AG20443 (cell line): ENCODE measurements at regions not wholly inside any gene's neighbourhood (a gene's known extent, or its start where the extent isn't known, plus 50 kb on each side); places are given as distances from the start of the nearest gene placed in this dataset.

Experiments used
- DNase-seq: peaks from one replicate; pipeline ENCODE4 v3.0.0; 2012; ENCODE audit warnings: low spot score, mixed read lengths

DNA sequence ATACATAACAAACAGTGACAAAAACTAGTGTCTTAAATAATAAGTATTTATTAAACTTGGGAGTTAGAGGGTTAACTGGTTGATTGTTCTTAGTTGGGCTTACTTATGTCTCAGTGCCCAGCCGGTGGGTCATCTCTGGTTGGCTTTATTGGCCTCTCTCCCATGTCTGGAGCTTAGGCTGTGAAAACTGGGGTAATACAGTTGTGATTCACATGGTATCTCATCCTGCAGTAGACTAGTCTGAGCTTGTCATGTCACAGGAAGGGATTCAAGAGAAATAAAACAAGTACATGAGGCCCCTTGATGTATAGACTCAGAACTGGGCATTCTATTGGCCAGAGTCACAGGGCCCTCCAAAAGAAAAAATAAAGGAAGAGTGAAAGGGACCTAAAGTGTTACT is 466.4 kb upstream of the SMC2 start:
- no peak for DNase-seq

DNA sequence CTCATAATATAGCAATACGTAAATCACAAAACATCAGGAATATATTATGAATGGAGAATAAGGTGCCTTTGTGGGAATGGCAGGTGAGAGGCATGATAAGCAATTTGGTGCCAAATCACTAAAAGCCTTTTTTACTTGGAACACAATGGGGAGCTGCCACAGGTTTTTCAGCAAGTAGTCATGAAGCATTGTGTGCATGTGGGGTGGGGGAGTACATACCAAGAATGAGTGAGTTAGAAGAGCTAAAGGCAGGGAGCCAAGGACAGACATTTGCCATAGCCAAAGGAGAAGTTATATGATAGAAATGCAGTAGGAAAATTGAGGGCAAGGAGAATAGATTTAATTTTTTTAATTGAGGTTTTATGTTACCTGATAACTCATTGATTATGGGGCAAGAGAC is 445.0 kb upstream of the SMC2 start:
- DNase-seq = no peak

DNA sequence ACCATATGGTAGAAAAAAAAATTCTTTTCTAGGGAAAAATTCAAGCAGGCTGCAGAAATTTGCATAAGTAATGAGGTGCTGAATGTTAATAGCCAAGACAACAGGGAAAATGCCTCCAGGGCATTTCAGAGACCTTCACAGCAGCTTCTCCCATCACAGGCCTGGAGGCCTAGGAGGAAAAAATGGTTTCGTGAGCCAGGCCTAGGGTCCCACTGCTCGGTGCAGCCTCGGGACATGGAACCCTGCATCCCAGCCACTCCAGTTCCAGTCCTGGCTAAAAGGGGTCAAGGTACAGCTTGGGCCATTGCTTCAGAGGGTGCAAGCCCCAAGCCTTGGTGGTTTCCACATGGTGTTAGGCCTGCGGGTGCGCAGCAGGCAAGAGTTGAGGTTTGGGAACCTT is 436.0 kb upstream of the SMC2 start:
- DNase-seq = no peak

DNA sequence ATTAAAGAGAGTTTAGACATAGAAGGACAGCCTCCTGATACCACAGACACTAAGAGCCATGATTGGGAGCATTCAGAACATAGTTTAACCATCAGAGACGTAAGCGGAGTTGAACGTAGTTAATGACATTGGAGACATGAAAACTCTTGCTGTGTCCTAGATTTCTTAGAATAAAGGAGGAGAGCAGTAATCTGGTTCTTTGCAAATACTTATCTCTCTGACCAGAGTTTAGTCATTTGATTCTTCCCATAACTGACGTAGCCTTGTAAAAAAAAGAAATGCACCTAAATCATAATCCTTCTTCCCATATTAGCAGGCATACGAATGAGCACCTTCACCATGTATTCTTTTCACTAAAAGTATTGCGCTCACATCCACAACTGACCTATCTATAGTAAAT is 433.3 kb upstream of the SMC2 start:
- DNase-seq = no peak

DNA sequence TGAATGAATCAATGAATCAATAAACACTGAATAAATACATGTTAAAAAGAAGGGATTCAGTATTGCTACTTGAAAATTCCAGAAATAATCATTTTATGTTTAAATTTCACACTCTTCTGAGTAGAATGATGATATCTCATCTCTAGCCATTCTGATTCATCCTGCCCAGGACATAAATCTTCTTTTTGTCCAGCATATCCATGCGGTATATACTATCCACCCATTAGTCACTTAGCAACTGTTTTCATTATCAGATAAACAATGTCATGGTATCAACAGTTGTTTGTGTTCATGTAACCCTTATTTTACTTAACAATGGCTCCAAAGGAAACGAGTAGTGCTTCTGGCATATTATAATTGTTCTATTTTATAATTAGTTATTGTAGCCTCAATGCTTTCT is 432.4 kb upstream of the SMC2 start:
- DNase-seq = no peak

DNA sequence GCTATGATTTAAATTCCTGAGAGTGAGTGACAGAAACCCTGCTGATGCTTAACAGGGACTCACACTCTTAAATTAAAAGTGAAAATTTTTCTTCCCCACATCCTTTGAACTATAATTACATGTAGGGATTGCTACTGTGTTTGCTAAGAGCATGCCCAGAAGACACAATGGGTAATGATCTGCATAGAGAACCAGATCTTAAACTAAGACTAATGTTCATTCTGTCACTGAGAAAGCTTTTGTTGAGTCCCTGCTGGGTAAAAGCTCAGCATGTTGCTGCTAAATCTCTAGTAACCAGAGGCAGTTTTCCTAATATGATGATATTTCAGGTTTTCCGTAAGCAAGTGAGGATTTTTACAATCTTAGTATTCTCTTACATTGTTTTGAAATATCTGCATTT is 424.8 kb upstream of the SMC2 start:
- DNase-seq = no peak

DNA sequence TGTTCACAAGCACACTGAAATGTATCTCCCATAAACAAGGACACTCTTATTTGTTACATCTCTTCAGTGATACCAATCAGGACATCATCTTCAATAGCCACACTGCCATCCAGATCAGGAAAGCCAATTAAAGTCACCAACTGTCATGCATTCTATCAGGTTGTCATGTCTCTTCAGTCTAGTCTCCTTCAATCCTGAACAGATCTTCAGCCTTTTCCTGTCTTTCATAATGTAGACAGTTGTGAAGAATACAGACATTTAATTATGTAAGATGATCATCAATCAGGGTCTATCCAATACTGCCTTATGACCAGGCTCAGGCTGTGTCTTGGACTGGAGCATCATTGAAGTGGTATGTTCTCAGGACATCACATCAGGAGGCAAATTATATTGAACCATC is 419.8 kb upstream of the SMC2 start:
- DNase-seq = no peak

DNA sequence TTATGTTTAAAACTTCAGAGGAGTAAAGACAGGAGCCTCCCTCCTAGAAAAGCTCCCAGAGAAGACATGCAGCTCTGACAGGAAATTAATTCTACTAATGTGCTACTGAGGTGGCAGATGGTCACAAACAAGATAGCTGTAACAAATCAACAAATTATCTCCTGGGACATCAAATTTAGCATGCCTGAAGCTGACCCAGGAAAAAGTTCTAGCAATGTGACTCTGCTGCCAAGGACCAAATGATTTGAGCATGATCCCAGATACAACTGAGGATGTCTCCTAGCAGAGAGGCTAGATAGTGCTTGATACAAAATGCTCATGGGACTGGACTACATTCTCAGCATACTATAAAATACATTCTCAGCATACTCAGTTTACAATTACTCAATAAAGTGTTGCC is 413.5 kb upstream of the SMC2 start:
- no peak for DNase-seq

DNA sequence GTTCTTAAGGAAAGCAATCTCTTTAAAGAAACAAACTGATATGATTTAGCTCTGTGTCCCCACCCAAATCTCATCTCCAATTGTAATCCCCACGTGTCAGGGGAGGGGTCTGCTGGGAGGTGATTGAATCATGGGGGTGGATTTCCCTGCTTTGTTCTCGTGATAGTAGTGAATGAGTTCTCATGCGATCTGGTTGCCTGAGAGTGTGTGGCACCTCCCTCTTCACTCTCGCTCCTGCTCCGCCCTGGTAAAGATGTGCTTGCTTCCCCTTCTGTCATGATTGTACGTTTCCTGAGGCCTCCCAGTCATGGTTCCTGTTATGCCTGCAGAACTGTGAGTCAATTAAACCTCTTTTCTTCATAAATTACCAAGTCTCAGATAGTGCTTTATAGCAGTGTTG is 412.7 kb upstream of the SMC2 start:
- DNase-seq = no peak

DNA sequence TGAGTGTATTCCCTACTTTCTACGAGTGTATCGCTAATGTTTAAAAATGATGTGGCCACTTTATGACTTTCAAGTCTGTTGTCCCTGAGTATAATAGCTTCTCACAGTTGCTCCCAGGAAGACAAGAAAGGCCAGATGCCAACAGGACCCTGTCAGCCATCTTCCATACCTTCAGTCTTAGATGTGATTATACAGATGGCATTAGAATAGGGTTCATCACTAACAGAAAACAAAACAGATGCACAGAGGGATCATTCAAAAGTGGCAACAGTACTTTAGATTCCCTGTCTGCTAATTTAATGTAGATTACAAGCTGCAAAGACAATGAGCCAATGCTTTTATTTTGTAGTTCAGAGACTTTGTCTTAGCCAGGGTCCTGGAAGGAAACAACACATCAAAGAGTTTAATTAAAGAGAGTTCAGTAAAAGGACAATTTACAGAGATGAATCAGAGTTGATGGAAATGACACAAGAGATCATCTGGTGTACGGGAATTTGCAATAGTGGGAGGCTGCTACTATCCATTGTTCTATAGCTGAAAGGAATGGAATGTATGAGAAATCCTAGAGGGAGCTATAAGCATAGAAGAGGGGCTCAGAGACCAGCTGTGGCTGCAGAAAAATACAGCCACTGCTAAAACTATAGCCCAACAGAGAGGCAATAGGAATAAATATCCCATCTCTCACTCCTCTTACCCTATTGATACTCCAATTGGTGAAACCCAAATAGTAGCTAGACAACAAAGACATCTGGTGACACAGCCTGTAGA is 393.7 kb upstream of the SMC2 start:
- no peak for DNase-seq

DNA sequence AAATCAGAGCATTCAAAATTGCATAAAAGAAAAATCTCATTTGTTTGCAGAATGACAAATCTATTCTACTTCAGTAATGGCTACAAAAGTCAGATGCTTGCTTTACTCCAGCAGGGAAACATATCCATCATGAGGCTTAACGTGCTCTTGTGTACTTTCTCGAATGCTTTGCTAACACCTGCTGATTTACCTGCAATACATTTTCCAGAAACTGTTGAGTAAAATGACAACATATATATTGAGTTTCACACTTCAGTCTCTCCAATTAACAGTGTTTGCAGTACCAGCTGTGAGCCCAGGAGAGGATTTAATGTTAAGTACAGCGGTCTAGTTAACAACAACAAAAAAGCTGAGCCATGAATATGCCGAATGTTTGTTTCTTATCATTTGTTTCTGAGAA is 391.5 kb upstream of the SMC2 start:
- DNase-seq = no peak

DNA sequence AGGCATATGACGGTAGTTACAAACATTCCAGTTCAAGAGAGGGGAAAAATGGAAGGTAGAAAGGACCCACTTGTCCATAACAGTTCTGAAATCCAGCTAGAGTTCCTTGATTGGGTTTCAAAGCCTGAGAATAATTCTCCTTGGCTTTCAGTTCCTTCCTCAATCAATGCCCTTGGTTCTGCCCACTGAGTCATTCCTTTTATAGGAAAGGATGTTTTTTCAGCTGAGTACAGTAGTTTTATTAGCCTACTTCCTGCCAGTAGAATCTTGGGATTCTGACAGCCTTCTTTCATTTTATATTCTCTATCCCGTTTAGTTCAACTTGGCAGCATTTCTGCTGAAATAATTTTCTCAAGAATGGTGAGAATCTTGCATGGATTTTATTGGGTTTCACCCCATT is 386.9 kb upstream of the SMC2 start:
- DNase-seq = no peak

DNA sequence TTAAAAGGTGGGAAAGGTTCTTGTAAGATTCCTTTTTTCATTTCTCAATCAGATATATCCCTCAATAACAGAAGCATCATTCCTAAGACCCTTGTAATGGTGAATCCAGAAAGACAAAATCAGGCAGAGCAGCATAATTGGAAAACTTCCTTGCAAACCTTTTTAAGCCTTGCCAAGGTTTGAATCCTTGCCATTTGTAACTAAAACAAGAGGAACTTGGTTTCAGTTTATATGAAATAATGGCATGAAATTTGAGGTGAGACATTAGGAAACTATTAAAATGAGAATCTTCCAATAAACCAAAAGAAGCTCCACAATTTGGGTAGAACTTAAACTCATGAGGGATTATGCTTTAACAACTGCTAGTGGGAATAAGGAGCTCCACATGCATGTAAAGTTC is 384.7 kb upstream of the SMC2 start:
- no peak for DNase-seq

DNA sequence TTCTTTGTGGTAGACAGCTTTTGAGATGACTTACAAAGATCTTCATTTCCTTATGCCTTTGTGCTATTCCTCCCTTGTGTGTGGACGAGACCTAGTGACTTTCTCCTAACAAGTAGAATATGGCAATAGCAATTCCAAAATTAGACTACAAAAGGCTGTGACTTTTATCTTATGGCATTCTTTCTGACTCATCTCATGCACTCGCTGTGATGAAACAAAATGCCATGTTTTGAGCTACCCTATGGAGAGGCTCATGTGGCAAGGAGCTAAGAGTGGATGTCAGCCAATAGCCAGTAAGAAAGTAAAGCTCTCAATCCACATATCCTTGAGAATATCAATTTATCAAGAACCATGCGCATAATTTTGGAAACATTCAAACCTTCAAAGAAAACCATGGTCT is 380.5 kb upstream of the SMC2 start:
- DNase-seq = no peak

DNA sequence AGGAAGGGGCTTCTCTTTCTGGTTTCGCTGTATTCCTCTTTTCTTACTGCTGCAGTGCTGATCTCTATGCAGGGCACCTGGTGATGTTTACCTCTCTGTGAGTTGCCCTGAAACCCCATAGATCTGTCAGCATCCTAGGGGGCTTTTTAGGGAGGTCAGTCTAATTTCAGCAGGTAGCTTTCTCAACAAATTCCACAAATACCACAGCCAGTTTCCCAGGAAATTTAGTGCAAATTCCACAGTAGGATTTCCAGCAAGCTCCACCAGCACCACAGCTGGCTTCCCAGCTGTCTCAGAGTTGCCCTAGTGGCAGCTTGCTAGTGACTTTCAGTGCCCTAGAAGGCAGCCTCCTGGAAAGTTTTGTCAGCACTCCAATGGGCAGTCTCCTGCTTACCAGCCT is 379.1 kb upstream of the SMC2 start:
- DNase-seq = no peak

DNA sequence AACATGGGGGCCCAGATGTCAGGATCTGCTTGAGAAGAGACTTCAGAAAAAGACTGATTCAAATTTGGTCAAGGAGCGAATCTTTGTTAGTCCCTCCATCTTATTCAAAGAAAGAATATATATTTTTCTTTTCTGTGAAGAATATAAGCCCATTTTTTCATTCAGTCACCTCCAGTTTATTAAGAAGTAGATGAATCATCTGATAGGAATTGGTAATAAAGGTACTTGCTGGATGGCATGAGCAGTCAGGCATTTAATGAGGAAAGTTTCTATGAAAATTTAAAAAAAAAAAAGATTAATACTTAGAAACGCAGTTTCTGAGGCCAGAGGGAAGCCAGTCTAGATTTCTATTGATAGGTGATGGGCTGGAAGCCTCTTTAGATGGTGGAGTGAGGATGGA is 373.1 kb upstream of the SMC2 start:
- DNase-seq = no peak

DNA sequence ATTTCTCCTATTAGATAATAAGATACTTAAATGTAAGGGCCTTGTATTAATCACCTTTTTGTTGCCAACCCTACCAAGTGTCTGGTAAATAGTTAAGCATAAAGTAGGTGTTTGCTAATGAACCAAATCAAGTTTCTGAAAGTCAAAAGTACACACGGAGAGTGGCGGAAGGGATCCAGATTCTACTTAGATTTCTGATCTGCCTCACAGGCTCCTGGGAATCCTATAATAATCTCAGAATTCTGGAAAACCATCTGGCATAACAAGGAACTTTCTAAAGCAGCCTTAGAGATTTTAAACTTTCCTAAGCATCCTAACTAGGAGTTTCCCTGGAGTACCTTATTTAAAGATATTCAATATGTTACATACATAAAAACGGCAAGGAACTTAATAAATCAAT is 363.2 kb upstream of the SMC2 start:
- no peak for DNase-seq

DNA sequence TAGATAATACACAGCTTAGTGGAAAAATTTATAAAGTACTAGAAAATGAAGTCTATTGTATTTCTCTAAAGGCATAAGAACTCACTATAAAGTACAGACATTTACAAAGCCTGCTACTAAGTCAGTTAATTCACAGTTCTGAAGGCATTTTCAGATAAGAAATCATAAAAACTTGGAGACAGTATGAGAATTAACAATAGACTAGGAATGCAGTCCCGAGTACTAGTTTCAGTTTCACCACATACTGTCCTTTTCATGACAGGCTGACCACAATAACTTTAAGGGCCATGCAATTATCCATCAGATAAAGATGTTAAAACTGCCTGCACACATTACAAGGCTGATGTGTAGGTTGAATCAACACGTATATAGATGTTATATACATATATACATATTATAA is 362.6 kb upstream of the SMC2 start:
- no peak for DNase-seq

DNA sequence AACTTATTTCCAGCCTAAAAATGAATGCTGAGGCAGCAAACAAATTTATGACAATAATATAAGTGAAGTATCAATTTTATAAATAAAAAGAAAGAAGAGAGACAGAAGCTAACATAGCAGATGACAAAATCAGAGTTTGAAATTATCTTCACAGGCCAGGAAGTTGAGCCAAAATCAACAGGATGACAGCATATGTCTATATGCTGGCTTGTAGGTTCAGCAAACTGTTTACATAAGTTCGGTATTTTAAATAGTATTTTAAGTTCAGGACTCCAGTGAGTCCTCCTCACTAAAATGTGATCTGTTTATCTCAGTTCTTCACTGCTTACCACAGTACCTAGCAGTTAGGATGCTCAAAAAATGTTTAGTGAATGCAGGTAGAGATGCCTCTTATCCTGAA is 359.6 kb upstream of the SMC2 start:
- DNase-seq = no peak

DNA sequence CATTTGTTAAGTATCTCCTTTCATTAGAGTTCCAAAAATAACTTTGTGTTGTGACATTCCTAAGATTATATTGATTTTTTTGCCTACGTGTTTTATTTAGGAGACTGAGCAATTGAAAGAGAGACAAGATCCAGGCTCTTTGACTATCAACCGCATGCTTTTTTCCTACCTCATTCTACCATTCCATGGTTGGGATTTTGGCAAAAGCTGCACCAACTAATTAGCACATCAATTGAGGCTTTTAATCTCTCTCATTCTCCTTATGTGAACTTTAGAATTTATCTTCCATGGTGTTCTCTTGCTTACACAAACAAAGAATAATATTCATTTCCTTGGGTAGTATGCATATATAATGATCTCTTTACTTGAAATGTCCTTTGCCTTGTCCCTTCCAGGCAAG is 338.7 kb upstream of the SMC2 start:
- DNase-seq = no peak

DNA sequence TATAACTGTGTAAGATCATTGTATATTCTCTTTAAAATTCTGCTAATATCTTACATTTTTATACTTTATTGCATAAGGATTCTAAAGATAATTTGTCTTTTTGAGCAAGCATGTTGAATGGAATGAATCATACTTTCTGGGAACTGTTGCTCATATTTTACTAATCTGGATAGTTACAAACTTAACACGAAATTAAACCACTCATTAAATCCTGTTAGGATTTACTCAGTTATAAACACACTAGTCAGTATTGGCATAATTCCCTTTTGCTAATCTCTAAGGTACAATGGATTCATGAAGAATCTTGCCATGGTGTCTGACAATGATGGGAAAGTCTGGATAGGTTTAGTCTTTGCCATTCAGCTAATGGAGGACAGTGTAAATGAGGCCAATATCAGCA is 338.1 kb upstream of the SMC2 start:
- DNase-seq = no peak

DNA sequence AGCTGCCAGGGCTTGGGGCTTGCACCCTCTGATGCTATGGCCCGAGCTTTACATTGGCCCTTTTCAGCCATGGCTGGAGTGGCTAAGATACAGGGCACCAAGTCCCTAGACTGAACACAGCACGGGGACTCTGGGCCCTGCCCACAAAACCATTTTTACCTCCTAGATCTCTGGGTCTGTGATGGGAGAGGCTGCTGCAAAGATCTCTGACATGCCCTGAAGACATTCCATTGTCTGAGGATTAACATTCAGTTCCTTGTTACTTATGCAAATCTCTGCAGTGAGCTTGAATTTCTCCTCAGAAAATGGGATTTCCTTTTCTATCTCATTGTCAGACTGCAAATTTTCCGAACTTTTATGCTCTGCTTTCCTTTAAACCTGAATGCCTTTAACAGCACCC is 337.0 kb upstream of the SMC2 start:
- DNase-seq = no peak

DNA sequence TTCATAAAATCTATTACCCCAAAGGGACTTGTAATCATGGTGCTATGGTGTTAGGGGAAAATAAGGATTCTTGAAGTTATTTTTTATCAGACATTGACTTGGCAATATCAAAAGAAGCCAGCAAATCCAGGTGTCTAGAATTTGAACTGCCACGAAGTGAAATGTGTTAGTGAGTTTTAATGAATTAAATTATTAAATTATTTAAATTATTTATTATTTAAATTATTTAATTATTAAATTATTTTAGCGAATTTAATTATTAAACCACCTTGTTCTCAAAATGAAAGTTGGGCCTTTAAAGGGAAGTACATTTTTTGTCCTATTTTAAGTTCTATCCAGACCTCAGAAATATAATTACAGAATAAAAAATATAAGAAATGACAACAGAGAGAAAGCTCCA is 332.6 kb upstream of the SMC2 start:
- DNase-seq = no peak

DNA sequence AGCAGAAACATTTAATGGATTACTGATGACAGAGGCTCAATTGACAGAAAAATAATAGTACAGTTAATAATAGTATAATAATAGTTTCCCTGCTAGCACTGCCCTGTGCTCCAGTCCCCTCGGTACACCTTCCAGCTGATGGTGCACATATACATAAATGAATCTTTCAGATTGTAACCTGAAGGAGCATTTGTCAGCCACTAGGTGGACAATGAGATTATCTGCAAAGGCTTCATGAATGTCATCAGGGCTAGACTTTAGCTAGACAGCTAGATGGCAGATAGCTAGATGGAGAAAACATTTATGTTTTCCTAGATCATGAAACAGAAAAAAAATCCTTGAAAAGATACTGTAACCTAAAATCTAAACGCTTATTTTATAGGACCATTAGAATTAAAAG is 304.4 kb upstream of the SMC2 start:
- no peak for DNase-seq

DNA sequence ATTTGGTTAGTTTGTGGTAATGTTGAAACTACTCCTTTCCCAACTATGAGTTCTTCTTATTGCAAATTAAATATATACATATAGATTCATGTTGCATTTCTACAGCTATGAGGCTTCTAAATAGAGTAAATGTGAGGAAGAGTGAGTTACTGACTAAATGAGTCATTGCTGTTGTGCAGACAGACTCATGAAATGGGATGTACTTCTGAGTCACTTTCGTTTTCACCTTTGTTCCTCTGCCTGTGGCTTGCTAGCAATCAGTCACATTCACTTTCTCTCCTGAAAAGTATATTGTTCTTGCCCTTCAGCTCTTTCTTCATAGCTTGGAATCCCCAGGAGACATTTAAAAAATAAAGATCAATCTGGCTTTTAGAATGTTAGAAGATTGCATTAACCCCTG is 295.5 kb upstream of the SMC2 start:
- no peak for DNase-seq
